DMS53 (cell line): ENCODE measurements at regions not wholly inside any gene's neighbourhood (a gene's known extent, or its start where the extent isn't known, plus 50 kb on each side); places are given as distances from the start of the nearest gene placed in this dataset.
"Not testable (repeated sequence)": the region's sequence is repeated elsewhere in the genome, so short reads cannot be mapped to it uniquely, and the experiment has no call there.

ENCODE experiments used
- DNase-seq: peaks from one replicate; lab custom pipeline; 2025; lab: John Stamatoyannopoulos, UW

DNA sequence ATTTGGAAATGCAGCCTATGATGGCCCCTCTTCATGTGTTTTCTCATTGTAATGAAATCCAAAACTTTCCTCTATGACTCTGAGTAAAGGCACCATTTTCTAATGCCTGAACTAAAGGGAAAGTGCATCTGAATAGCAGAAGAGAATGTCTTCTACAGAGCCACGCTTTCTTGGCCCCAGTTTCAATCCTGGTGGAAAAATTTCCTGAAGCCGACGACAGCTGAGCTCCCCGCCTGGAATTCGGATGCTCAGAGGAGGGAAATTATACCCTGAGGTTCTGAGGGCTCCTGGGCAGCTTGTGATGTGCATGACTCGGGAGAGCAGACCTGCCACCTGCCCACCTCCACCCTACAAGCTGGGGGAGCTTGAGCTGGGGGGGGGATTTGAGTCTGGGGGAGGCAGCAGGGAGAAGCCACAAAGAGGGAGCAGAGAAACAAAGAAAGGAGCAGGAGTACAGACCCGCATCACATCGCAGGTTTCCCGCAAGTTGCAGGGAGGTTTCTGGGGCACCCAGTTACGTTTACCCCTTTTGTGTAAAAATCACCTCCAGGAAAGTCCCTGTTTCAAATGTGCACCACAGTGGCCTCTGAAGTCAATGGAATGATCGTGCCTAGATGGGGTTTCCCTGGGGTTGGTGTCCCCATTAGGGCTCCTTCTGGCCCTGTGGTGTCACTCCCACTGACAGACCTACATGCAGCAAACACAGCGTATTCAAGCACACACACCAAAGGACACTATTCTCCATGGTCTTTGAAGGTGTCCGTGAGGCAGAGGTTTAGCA, 145.6 kb upstream of the RBPJ start:
- DNase-seq, result no peak

DNA sequence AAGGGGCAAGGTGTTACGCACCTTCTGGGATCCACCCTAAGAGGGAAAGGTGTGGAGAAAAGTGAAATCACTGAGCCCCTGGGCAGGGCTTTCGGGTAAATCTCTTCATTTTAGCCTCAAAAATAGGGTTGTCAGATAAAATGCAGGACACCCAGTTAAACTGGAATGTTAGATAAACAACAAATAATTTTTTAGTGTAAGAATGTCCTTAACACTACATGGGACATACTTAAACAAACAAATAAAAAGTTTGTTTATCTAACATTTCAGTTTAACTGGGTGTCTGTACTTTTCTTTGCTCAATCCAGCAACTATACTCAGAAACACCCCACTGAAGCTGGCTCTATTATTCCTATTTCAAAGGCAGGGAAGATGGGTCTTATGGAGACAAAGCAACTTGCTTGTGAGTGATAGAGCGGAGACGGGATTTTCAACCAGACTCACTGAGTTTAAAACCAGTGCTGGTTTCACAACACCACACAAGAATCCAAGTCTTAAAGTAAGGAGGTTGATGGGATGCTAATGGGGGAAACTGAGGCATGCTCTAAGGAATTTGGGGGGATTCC, 144.8 kb upstream of the RBPJ start:
- DNase-seq, result no peak

DNA sequence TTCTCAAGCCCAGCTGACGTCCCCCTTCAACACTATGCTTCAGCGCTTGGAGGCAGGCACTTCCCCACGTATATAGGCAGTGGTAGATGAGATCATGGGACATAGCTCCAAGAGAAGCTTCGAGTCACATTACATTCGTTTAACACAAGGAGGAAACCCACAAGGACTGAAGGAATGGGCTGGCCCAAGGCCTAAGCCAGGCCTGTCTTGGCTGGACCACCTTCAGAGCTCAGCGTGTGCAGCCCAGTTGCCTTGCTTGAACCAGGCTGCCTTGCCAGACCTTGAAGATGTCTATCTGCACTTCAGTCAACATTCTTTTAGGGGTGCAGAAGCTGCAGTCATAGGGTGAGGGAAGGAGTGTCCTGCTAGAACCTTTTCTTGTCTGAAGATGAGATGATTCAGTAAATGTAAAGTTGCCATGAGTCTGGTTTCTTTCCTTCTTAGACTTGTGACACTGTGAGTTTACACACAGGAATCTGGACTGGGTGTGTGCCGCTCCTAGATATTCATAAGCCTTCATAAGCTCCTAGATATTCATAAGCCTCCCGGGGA, 144.1 kb upstream of the RBPJ start:
- DNase-seq, result no peak

DNA sequence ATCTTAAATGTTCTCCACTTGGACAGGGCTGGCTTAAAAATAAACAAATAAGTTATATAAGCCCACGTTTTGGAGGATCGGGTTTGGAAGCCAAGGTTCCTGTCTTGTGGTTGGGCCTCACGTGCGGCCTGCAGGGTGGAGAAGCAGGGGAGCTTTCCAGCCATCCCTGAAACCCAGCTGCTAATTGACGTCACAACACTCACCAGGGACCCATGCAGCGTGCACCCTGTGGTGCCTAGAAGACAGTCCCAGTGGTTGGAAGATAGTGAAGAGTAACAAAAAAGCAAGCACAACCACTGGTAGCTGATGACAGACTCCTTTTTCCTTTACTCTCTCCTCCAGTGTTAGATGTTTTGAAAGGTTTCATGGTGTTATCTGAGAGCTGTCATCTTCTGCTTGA, 142.0 kb upstream of the RBPJ start:
- DNase-seq, result no peak

DNA sequence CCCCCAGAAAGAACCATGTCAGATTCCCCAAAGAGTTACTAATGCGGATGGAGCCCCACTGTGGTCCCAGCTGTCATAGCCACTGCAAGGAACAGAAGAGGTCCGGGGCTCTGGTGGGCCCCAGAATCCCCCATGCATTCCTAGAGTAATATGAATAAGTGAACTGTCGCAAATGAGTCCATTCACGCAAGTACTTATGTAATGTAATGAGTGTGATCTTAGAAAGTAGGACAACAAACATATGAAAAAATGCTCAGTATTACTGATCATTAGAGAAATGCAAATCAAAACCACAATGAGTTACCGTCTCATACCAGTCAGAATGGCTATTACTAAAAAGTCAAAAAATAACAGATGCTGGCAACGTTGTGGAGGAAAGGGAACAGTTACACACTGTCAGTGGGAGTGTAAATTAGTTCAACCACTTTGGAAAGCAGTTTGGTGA, 141.5 kb upstream of the RBPJ start:
- DNase-seq, result no peak

DNA sequence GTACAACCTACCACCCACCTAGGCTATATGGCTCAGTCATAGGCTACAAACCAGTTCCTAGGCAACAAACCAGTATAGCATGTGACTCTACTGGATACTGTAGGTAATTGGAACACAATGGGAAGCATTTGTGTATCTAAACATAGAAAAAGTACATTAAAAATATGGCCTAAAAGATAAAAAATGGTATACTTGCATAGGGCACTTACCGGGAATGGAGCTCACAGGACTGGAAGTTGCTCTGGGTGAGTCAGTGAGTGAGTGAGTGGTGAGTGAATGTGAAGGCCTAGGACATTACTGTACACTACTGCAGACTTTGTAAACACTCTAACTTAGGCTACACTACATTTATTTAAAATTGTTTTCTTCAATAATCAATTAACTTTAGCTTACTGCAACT, 139.2 kb upstream of the RBPJ start:
- DNase-seq, result no peak

DNA sequence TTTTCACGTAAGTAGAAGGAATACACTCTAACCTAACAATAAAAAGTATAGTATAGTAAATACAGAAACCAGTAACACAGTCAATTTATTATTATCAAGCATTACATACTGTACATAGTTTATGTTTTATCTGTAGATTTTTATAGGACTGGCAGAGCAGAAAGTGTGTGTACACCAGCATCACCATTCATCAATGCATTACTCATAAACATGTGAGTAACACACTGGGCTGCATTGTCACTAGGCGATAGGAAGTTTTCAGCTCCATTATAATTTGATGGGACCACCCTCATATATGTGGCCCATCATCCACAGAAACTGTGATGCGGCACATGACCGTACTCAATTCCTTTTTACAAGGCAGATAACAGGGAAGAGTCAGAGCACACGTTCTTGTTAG, 137.8 kb upstream of the RBPJ start:
- no peak for DNase-seq

DNA sequence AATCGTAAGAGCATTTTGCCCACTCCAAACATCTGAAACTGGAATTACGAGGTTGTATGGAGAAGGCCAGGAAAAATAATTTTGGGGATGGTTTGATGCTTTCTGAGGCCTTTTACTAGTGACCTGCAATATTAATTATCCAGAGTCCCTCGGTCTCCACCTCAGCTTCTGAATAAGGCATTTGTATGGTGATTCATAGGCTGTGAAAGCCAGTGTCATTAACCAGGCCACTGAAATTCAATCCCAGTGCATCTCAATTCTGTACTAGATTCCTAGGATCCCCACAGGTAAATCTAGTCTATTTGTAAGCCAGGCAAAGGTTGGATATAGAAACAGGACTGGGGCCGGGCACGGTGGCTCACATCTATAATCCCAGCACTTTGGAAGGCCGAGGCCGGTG, 135.4 kb upstream of the RBPJ start:
- no peak for DNase-seq

DNA sequence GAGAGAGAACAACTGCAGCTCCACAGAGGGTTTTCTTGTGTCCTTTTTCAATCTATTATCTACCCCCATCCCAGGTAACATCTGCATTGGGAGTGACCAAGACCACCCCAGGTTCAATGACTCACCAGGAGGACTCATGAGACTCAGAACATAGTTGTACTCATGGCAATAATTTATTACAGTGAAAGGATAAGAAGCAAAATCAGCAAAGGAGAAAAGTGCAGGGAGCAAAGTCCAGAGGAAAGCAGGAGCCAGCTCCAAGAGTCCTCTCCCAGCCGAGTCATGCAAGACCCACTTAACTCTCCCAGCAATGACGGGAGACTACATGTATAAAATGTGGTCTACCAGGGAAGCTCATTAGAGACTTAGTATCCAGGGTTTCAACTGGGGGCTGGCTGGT, 129.5 kb upstream of the RBPJ start:
- peak; percentile 27 for DNase-seq

DNA sequence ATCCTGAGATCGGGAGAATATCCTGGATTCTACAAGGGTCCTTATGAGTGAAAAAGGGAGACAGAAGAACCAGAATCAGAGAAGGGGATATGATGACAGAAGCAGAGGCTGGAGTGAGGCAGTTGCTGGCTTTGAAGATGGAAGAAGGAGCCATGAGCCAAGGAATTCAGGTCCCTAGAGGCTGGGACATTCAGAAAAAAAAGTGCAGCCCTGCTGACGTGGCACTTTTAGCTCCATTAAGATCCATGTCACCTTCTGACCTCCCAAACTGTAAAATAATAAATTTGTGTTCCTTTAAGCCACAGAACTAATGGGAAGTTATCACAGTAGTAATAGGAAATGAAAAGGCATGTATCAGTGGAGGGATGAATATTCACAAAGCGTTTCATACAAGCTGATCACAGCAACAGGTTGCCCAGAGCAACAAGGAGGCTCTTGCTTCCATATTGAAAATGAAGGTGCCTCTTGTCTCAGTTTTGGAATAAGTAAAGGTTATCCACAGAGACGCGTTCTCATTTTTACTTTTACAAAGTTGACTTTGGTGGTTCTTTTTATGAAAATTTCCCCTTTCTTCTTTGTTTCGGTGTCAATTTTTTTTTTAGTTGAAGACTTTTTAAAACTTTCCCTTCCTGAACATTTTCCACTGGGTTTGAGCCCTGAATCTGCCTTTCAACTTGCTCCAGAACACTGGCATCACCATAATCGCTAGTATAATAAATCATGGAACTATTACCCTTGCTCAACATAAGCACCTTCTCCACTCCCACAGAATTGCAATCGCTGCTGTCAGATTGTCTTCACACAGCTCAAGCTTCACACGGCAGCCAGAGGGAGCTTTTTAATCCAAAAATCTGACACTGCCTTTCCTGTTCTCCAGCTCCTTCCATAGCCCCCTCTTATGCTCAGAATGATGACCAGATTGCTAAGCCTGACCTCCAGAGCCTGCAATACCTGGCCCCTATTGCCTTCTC, 127.6 kb upstream of the RBPJ start:
- DNase-seq, result no peak

DNA sequence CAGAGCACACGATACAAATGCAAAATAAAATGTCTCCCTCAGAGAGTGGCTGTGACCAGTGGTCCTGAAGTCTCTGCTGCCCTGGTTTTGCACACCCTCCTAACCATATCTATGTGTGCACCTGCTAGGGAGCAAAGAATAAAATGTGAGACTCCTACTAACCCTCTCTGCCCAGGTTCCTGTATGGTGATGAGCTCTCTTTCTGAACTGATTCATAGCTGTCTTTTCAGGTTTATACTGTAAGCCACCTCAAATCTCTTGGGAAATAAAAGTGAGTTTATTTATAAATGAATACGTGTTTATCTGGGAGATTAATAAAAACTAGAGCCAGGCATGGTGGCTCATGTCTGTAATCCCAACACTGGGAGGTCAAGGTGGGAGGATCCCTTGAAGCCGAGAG, 126.0 kb upstream of the RBPJ start:
- DNase-seq, result no peak

DNA sequence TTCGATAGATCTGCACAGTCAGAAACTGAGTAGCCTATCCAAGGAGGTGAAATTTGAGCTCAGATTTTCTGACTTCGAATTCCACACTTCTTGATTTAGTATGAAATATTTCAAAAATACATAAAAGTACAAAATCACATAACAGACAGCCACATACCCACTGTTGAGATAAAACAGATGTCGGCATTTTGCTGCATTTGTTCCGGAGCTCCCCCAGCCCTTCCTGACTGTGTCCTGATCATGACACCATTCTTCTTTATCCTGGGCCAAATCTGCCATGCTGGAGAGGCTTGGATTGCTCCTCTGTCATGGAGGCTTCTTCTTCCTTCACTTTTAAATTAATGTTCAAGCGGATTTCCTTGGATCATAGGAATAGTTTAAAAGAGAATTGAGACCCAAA, 124.2 kb upstream of the RBPJ start:
- DNase-seq, result no peak

DNA sequence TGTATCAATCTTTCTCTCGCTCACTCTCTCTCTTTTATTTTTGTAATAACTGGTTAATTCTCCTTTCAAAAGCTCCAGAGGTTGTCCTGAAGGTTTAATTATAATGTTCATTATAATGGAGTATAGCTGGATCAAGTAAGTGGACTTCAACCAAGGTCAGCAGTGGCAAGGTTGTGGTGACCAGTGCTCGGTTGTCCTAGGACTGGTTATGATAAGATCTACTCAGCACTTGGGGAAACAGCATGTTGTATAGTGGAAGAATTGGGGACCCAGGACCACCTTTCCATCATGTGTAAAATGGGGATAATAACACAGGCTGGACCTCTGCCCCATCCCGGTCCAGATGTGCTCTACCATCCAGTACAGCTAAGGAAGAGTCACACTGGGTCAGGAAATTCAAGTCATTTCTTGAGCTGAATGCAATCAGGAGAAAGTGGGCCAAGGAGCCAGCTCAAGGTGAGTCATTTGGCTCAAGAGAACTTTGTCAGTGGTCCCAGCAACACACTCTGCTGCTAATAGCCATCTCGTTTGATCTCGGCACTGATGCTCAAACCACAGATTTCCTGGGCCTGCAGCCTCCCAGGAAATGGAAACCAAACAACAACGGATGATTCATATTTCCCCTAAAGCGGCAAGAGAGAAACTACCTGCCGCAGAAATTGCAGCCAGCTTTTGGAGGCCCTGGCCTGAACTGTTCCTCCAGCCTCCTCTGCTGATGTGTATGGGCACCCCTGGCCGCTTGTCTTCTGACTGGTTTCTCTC, 123.6 kb upstream of the RBPJ start:
- no peak for DNase-seq

DNA sequence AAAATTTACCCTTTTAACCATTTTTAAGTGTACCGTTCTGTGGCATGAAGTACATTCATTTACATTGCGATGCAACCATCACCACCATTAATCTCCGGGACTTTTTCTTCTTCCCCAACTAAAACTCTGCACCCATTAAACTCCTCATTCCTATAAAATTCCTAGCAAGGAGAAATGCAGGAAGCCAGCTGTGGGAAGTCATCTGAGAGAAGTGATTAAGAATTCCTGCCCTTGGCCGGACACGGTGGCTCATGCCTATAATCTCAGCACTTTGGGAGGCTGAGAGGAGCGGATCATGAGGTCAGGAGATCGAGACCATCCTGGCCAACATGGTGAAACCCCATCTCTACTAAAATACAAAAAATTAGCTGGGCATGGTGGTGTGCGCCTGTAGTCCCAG, 121.9 kb upstream of the RBPJ start:
- DNase-seq, result not testable (repeated sequence)

DNA sequence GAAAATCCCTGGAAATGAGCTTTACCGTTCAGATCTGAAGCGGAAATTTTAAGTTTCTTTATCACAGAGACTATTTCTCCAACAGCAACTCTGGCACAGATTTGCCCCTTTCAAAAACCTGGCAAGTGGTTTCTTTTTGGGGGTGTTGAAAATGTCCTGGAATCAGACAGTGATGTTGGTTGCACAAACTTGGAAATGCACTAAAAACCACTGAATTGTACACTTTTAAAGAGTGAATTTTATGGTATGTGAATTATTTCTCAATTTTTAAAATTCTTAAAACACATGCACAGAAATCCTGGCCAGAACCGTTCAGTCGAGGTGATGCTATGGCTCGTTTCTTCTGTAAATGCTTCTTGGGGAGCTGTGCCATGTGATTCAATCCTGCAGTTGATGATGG, 121.2 kb upstream of the RBPJ start:
- DNase-seq, result no peak

DNA sequence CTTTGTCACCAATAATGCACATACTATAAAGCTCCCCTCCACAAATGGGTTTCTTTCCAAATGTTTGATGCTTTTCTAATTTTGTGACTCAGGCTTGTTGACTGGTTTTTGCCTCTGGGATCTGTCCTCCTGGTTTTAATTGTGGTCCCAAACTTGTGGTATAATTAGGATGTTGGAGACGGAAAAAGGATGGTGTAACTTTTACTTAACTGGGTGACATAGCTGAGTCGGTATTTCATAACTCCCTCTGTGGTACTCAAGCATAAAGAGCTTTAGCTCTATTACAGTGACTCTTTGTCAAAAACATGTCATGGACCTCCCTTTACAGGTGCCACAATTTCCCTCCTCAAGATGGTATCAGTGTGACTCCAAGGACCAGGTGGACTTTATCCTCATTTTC, 119.7 kb upstream of the RBPJ start:
- DNase-seq, result no peak

DNA sequence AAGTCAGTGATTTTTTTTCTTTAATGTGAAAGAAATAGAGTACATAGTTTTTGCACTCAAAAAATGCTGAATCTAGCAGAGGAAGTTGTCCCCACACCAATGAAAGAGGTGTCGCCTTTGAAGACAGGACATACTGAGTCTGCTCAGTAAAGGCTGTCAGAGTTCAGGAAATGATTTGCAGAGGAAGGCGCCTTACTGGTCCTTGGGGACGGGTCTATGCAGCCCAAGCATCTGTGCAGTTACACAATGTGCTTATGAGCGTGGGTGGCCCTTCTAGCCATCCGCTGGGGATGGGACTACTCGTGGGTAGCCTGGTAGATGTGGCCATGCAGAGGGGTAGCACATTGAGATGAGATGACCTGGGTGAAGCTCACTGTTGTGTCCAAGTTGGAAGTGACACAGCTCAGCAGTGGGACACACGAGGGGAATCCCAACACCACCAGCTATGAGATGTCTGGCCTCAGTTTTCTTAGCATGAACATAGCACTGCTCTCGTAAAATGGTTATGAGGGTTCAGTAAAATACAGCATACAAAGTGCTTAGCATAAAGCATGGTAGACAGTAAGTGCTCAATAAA, 116.5 kb upstream of the RBPJ start:
- no peak for DNase-seq

DNA sequence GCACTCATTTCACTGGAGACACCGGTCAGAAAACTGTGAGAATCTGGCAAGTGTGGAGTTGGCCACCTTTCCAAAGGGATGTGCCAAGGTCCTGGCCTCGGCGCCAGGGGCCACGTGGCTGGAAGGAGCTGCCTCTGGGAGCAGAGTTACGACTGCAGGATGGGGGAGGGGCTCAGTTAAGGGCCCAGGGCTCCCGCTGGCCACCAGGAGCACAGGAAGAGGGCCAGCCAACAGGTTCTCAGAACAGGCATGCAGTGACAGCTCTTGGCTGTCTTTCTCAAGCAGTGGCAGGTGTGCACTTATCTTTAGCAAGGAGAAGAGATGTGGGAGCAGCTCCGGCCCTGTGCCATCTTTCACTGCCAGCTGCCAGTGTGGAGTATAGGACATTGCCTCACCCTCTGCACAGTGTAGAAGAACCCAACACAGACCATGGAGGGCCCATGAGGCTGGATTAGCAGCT, 115.9 kb upstream of the RBPJ start:
- DNase-seq, result peak; percentile 36

DNA sequence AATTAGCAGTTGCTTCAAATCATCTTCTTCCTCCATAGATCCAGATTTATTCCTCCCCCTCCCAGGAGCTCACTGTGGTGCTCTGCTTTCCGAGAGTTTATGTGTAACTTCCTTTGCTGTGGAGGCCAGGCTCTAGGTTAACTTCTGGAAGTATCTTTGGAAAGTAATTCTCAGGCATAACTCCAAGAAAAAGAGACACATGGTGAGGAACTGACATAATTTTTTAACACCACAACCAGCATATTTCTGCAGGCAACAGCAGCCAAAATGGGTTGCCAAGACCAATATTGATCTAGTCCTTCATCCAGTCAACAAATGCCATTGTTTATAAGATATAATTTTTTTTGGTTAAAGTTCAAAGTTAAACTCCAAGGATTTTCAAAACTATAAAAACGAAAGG, 114.5 kb upstream of the RBPJ start:
- no peak for DNase-seq

DNA sequence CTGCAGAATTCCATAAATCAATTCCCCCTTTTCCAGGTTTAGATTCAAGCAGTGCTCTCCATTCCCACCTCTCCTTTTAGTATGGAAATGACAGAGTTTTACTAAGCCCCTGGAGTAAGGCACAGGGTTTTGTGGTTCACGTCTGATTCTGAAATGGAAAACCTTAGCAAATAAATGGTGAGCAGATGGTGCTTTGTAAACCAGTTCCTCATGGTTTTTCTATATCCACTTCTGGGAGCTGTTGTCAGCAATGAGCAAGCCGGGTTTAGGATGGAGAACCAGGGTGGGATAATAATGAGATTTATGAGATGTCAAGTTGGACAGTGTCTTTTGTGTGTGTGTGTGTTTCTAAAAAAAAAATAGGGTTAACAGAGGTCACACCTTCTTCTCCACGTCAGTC, 113.8 kb upstream of the RBPJ start:
- DNase-seq, result peak; percentile 51

DNA sequence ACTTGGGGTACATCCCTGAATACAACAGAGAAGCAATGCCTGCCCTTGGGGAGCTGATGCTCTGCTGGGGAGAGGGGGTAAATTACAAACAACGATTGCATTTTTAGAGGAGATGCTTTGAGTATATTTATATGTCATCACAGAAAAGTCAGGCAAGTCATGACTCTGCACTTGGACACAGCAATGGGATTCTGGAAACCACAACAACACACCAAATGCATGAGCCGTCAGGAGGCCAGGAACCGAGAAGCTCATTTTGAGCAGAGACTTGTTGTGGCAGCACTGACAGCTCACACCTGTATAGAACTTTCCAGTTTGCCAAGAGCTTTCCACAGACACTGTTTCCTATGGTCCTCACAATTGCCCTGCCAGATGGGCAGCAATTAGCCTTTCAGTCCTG, 113.2 kb upstream of the RBPJ start:
- no peak for DNase-seq
